Smooth muscle cell (in vitro differentiated cells): ENCODE measurements at regions not wholly inside any gene's neighbourhood (a gene's known extent, or its start where the extent isn't known, plus 50 kb on each side); places are given as distances from the start of the nearest gene placed in this dataset.

Source experiments
- DNase-seq: peaks from one replicate; lab custom pipeline; 2025; ENCODE audit not compliant: unreplicated experiment; lab: John Stamatoyannopoulos, UW
- H2AFZ ChIP-seq: fragments of 200-600 bp; sonication (generic); 2 replicates; pipeline ENCODE4 v1.6.0; 2016; ENCODE audit warnings: antibody characterized with exemption, low read depth, mild to moderate bottlenecking
- H3F3A ChIP-seq: fragments of 200-600 bp; sonication (generic); 2 replicates; pipeline ENCODE4 v1.6.0; 2017; ENCODE audit warnings: antibody characterized with exemption, low read depth
- H3K27ac ChIP-seq: fragments of 200-600 bp; sonication (generic); 2 replicates; pipeline ENCODE4 v1.5.1; 2016; ENCODE audit warnings: low read depth, mild to moderate bottlenecking
- H3K27me3 ChIP-seq: fragments of 200-600 bp; sonication (generic); 2 replicates; pipeline ENCODE4 v1.6.1; 2016; ENCODE audit warnings: low read depth, mild to moderate bottlenecking
- H3K36me3 ChIP-seq: fragments of 200-600 bp; sonication (generic); 2 replicates; pipeline ENCODE4 v1.5.1; 2016; ENCODE audit warnings: low read depth
- H3K4me1 ChIP-seq: fragments of 200-600 bp; sonication (generic); 2 replicates; pipeline ENCODE4 v1.5.1; 2016; ENCODE audit warnings: low read depth
- H3K4me2 ChIP-seq: fragments of 200-600 bp; sonication (generic); 2 replicates; pipeline ENCODE4 v1.6.0; 2016; ENCODE audit warnings: mild to moderate bottlenecking
- H3K4me3 ChIP-seq: fragments of 200-600 bp; sonication (generic); 2 replicates; pipeline ENCODE4 v1.5.1; 2016; ENCODE audit warnings: mild to moderate bottlenecking
- H3K79me2 ChIP-seq: fragments of 200-600 bp; sonication (generic); 2 replicates; pipeline ENCODE4 v1.6.0; 2016; ENCODE audit warnings: low read depth, mild to moderate bottlenecking
- H3K9ac ChIP-seq: fragments of 200-600 bp; sonication (generic); 2 replicates; pipeline ENCODE4 v1.6.0; 2016; ENCODE audit warnings: low read depth
- H3K9me3 ChIP-seq: fragments of 200-600 bp; sonication (generic); replicated peaks from 2 replicates; pipeline ENCODE4 v1.5.1; 2016; ENCODE audit warnings: low read depth
- H4K20me1 ChIP-seq: fragments of 200-600 bp; sonication (generic); 2 replicates; pipeline ENCODE4 v1.6.0; 2016; ENCODE audit warnings: low read depth
- CTCF ChIP-seq: fragments of 200-600 bp; sonication (generic); IDR thresholded peaks from 2 replicates; pipeline ENCODE4 v1.5.1; 2017; ENCODE audit warnings: borderline replicate concordance, mild to moderate bottlenecking, antibody characterized with exemption; ENCODE audit not compliant: insufficient read depth, poor library complexity, severe bottlenecking
- WGBS: methylation state at CpG from one replicate; pipeline ENCODE4 v1.1.7; 2016; ENCODE audit warnings: low lambda C conversion rate; 5-methylcytosine and 5-hydroxymethylcytosine counted together

- Histone ChIP-seq H3K79me2 (no peaks in the 10 kb centered on the region), H3K9me3 (no peaks in the 10 kb centered on the region), H3K36me3 (no peaks in the 10 kb centered on the region), H3K27me3 (no peaks in the 10 kb centered on the region), H3K4me2 (no peak overlapping the region), H3K9ac (no peak overlapping the region), H3K27ac (no peak overlapping the region), H3F3A (no peaks in the 10 kb centered on the region), H3K4me3 (no peak overlapping the region), H4K20me1 (no peaks in the 10 kb centered on the region), H3K4me1 (no peaks in the 10 kb centered on the region), H2AFZ (no peak overlapping the region)
- TF ChIP-seq CTCF = no peak
- no peak for DNase-seq
- WGBS = 93% methylated on average over 3 of the region's 3 CpGs
These were observed 198.7 kb upstream of the DTNBP1 start for GRCh38 chr6:15861486-15861885.

- Histone ChIP-seq H3K79me2 (no peaks in the 10 kb centered on the region), H4K20me1 (no peaks in the 10 kb centered on the region), H3K27ac (no peak overlapping the region), H3K4me1 (no peaks in the 10 kb centered on the region), H3K9me3 (no peaks in the 10 kb centered on the region), H3K27me3 (no peaks in the 10 kb centered on the region), H2AFZ (no peak overlapping the region), H3K4me2 (no peak overlapping the region), H3K36me3 (no peaks in the 10 kb centered on the region), H3K9ac (no peak overlapping the region), H3F3A (no peaks in the 10 kb centered on the region), H3K4me3 (no peak overlapping the region)
- no peak for TF ChIP-seq CTCF
- WGBS = 83% methylated on average over 7 of the region's 7 CpGs
- DNase-seq = no peak
These were observed 192.2 kb upstream of the DTNBP1 start for GRCh38 chr6:15854826-15855710.

GRCh38 chr6:15854378-15854777, 191.6 kb upstream of the DTNBP1 start:
- H3K4me2 ChIP-seq = no peak overlapping the region
- no peak for DNase-seq
- 100% methylated on average over 1 of the region's 1 CpG for WGBS

More at GRCh38 chr6:15854378-15854777, 191.6 kb upstream of the DTNBP1 start:
- no peaks in the 10 kb centered on the region for H3K9me3 ChIP-seq
- H4K20me1 ChIP-seq = no peaks in the 10 kb centered on the region
- no peaks in the 10 kb centered on the region for H3K27me3 ChIP-seq
- H3K79me2 ChIP-seq = no peaks in the 10 kb centered on the region
- no peaks in the 10 kb centered on the region for H3K36me3 ChIP-seq
- TF ChIP-seq CTCF = no peak
- no peak overlapping the region for H2AFZ ChIP-seq
- H3K9ac ChIP-seq = no peak overlapping the region
- no peaks in the 10 kb centered on the region for H3F3A ChIP-seq
- H3K4me1 ChIP-seq = no peaks in the 10 kb centered on the region
- H3K27ac ChIP-seq = no peak overlapping the region
- H3K4me3 ChIP-seq = no peak overlapping the region
